ENCODE measurements at regions not wholly inside any gene's neighbourhood (a gene's known extent, or its start where the extent isn't known, plus 50 kb on each side); places are given as distances from the start of the nearest gene placed in this dataset.

- H3K4me3 ChIP-seq (ENCODE audit: low read length), result no peak overlapping the region
- no peak for TF ChIP-seq CTCF (conservative IDR thresholded peaks at IDR 0.05; ENCODE audit: low read depth, low read length)
- DNase-seq (ENCODE audit: low read depth), result no peak
Measured at GRCh38 chr12:87651670-87652425, 377.4 kb downstream of the C12orf50 start.

- no peak overlapping the region for H3K4me3 ChIP-seq (ENCODE audit: low read length)
- DNase-seq (ENCODE audit: low read depth), result no peak
- TF ChIP-seq CTCF (conservative IDR thresholded peaks at IDR 0.05; ENCODE audit: low read depth, low read length), result no peak
Measured at GRCh38 chr12:87642245-87642644, 387.0 kb downstream of the C12orf50 start.

- H3K4me3 ChIP-seq (ENCODE audit: low read length), result no peak overlapping the region
- no peak for DNase-seq (ENCODE audit: low read depth)
- no peak for TF ChIP-seq CTCF (conservative IDR thresholded peaks at IDR 0.05; ENCODE audit: low read depth, low read length)
Measured at GRCh38 chr12:87618199-87618598, 411.0 kb downstream of the C12orf50 start.

- H3K4me3 ChIP-seq (ENCODE audit: low read length), result no peak overlapping the region
- TF ChIP-seq CTCF (conservative IDR thresholded peaks at IDR 0.05; ENCODE audit: low read depth, low read length), result no peak
- DNase-seq (ENCODE audit: low read depth), result peak; percentile 2
Measured at GRCh38 chr12:87612996-87613395, 416.2 kb downstream of the C12orf50 start.

GRCh38 chr12:87608321-87608720 is 420.9 kb downstream of the C12orf50 start:
- no peak for TF ChIP-seq CTCF (conservative IDR thresholded peaks at IDR 0.05; ENCODE audit: low read depth, low read length)
- no peak overlapping the region for H3K4me3 ChIP-seq (ENCODE audit: low read length)
- DNase-seq (ENCODE audit: low read depth), result no peak

- TF ChIP-seq CTCF (conservative IDR thresholded peaks at IDR 0.05; ENCODE audit: low read depth, low read length), result no peak
- no peak for DNase-seq (ENCODE audit: low read depth)
- no peak overlapping the region for H3K4me3 ChIP-seq (ENCODE audit: low read length)
Measured at GRCh38 chr12:87603727-87604126, 425.5 kb downstream of the C12orf50 start.

- DNase-seq (ENCODE audit: low read depth), result no peak
- TF ChIP-seq CTCF (conservative IDR thresholded peaks at IDR 0.05; ENCODE audit: low read depth, low read length), result no peak
- no peak overlapping the region for H3K4me3 ChIP-seq (ENCODE audit: low read length)
Measured at GRCh38 chr12:87599459-87599858, 429.7 kb downstream of the C12orf50 start.

Data from retinal pigment epithelial cell (primary cell).